Neural progenitor cell (in vitro differentiated cells): ENCODE measurements at regions not wholly inside any gene's neighbourhood (a gene's known extent, or its start where the extent isn't known, plus 50 kb on each side); places are given as distances from the start of the nearest gene placed in this dataset.

Source experiments
- DNase-seq: peaks from one replicate; pipeline ENCODE4 v3.0.0-alpha.2; 2016; ENCODE audit warnings: low spot score
- H2AFZ ChIP-seq: fragments of 200-600 bp; sonication (generic); replicated peaks from 2 replicates; pipeline ENCODE4 v1.6.1; 2016; ENCODE audit warnings: antibody characterized with exemption
- H3F3A ChIP-seq: fragments of 200-600 bp; sonication (generic); 2 replicates; pipeline ENCODE4 v1.6.1; 2016; ENCODE audit warnings: antibody characterized with exemption, low read depth
- H3K27ac ChIP-seq: fragments of 200-600 bp; sonication (generic); 2 replicates; pipeline ENCODE4 v1.5.1; 2016; ENCODE audit warnings: mild to moderate bottlenecking
- H3K27me3 ChIP-seq: fragments of 200-600 bp; sonication (generic); 2 replicates; pipeline ENCODE4 v1.6.1; 2016; ENCODE audit warnings: mild to moderate bottlenecking, moderate library complexity
- H3K36me3 ChIP-seq: fragments of 200-600 bp; sonication (generic); 2 replicates; pipeline ENCODE4 v1.5.1; 2016
- H3K4me1 ChIP-seq: fragments of 200-600 bp; sonication (generic); 2 replicates; pipeline ENCODE4 v1.6.1; 2016; ENCODE audit warnings: mixed run types
- H3K4me2 ChIP-seq: fragments of 200-600 bp; sonication (generic); 2 replicates; pipeline ENCODE4 v1.6.1; 2016
- H3K4me3 ChIP-seq: fragments of 200-600 bp; sonication (generic); 2 replicates; pipeline ENCODE4 v1.5.1; 2016
- H3K79me2 ChIP-seq: fragments of 200-600 bp; sonication (generic); 2 replicates; pipeline ENCODE4 v1.6.1; 2016; ENCODE audit warnings: low read depth
- H3K9ac ChIP-seq: fragments of 200-600 bp; sonication (generic); 2 replicates; pipeline ENCODE4 v1.6.1; 2016
- H3K9me3 ChIP-seq: fragments of 200-600 bp; sonication (generic); 2 replicates; pipeline ENCODE4 v1.5.1; 2016; ENCODE audit warnings: low read depth
- H4K20me1 ChIP-seq: fragments of 200-600 bp; sonication (generic); 2 replicates; pipeline ENCODE4 v1.6.1; 2016; ENCODE audit warnings: low read depth
- H3K27ac Mint-ChIP-seq: 3 replicates; pipeline ENCODE4 v1.8.0; 2021; ENCODE audit warnings: mixed read lengths
- H3K27me3 Mint-ChIP-seq: 2 replicates; pipeline ENCODE4 v1.8.0; 2022; ENCODE audit warnings: low read depth, mild to moderate bottlenecking, inconsistent platforms, moderate library complexity, mixed read lengths; ENCODE audit not compliant: insufficient read depth
- H3K36me3 Mint-ChIP-seq: 3 replicates; pipeline ENCODE4 v1.8.0; 2021; ENCODE audit warnings: mixed read lengths
- H3K4me1 Mint-ChIP-seq: 3 replicates; pipeline ENCODE4 v1.8.0; 2021; ENCODE audit warnings: mixed read lengths
- H3K4me3 Mint-ChIP-seq: 3 replicates; pipeline ENCODE4 v1.8.0; 2021; ENCODE audit warnings: mild to moderate bottlenecking, moderate library complexity, mixed read lengths
- H3K9me3 Mint-ChIP-seq: 3 replicates; pipeline ENCODE4 v1.8.0; 2020; ENCODE audit warnings: mixed read lengths
- CTCF ChIP-seq: fragments of 200-600 bp; sonication (generic); IDR thresholded peaks from 2 replicates; pipeline ENCODE4 v1.5.1; 2017; ENCODE audit warnings: antibody characterized with exemption, mild to moderate bottlenecking
- EZH2 ChIP-seq: fragments of 200-600 bp; sonication (generic); IDR thresholded peaks from 2 replicates; pipeline ENCODE4 v1.6.1; 2017; ENCODE audit warnings: antibody characterized with exemption, mild to moderate bottlenecking, moderate library complexity
- EZH2phosphoT487 ChIP-seq: fragments of 200-600 bp; sonication (generic); IDR thresholded peaks from 2 replicates; pipeline ENCODE4 v1.6.1; 2017; ENCODE audit warnings: antibody characterized with exemption

GRCh38 chr2:78601113-78601512 is 424.4 kb upstream of the REG3G start:
- no peak overlapping the region for H3K27ac ChIP-seq
- H3K4me3 ChIP-seq: no peak overlapping the region
- H3K4me1 ChIP-seq: no peaks in the 10 kb centered on the region
- DNase-seq: no peak
- no peak overlapping the region for H3K9ac ChIP-seq
- no peaks in the 10 kb centered on the region for H3K36me3 ChIP-seq
- H3K79me2 ChIP-seq: no peaks in the 10 kb centered on the region
- H3K27me3 ChIP-seq: no peaks in the 10 kb centered on the region
- H3F3A ChIP-seq: no peaks in the 10 kb centered on the region
- no peak overlapping the region for H2AFZ ChIP-seq
- no peak for TF ChIP-seq EZH2
- no peak for TF ChIP-seq EZH2phosphoT487
- TF ChIP-seq CTCF: no peak
- H4K20me1 ChIP-seq: no peaks in the 10 kb centered on the region
- no peak overlapping the region for H3K27ac Mint-ChIP-seq
- no peaks in the 10 kb centered on the region for H3K36me3 Mint-ChIP-seq
- H3K4me2 ChIP-seq: no peak overlapping the region
- H3K9me3 ChIP-seq: no peaks in the 10 kb centered on the region
- no peaks in the 10 kb centered on the region for H3K4me1 Mint-ChIP-seq
- H3K4me3 Mint-ChIP-seq: no peak overlapping the region
- H3K27me3 Mint-ChIP-seq: no peaks in the 10 kb centered on the region
- peaks cover 2% of the 10 kb centered on the region for H3K9me3 Mint-ChIP-seq

DNA sequence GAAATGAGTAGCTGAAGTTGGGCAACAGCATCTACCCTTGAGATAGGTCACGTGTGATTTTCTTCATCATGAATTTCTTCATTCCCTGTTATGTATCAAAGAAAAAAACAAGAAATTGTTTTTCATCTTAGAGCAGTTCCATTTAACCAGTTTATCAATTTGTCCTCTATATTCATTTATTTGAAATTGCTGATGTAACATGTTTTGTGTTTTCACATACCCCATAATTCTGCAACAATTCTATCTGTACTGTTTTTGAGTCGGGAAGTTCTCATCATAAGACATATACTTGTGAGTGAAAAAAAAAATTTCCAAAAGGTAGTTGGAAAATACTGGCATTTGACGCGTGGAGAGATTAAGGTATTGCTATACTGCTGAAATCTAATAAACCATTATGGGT is 422.6 kb upstream of the REG3G start:
- H3K27ac Mint-ChIP-seq: no peak overlapping the region
- H3K36me3 ChIP-seq: no peaks in the 10 kb centered on the region
- H3K4me1 ChIP-seq: no peaks in the 10 kb centered on the region
- no peaks in the 10 kb centered on the region for H3K9me3 ChIP-seq
- no peak for DNase-seq
- H3K4me2 ChIP-seq: no peak overlapping the region
- TF ChIP-seq EZH2phosphoT487: no peak
- no peak for TF ChIP-seq EZH2
- TF ChIP-seq CTCF: no peak
- no peaks in the 10 kb centered on the region for H3K27me3 ChIP-seq
- H3K4me3 ChIP-seq: no peak overlapping the region
- H3K4me3 Mint-ChIP-seq: no peak overlapping the region
- no peaks in the 10 kb centered on the region for H3F3A ChIP-seq
- H3K4me1 Mint-ChIP-seq: no peaks in the 10 kb centered on the region
- H3K36me3 Mint-ChIP-seq: no peaks in the 10 kb centered on the region
- no peaks in the 10 kb centered on the region for H4K20me1 ChIP-seq
- H2AFZ ChIP-seq: no peak overlapping the region
- no peaks in the 10 kb centered on the region for H3K9me3 Mint-ChIP-seq
- no peaks in the 10 kb centered on the region for H3K79me2 ChIP-seq
- H3K9ac ChIP-seq: no peak overlapping the region
- H3K27me3 Mint-ChIP-seq: no peaks in the 10 kb centered on the region
- H3K27ac ChIP-seq: no peak overlapping the region

DNA sequence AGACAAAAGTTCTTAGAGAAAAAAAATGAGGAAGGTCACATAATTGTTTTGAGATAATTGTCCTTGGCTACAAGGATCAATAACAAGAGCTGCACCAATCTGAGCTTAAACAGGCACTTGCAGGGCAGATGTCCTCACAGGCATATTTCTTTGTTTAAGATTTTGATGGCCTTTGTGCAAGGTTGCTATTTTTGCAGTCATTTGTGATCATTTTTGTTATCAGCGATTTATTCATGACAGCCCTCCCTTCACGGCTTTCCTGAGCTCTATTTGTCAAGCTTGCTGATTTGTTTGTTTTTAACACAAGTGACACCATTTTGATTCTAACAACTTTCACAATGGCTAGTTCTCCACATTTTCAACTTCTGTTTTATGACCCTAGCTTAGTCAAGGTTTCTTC is 418.6 kb upstream of the REG3G start:
- H2AFZ ChIP-seq: peak overlapping the region; percentile 76

More for the DNA sequence above, 418.6 kb upstream of the REG3G start:
- Histone ChIP-seq H3F3A (no peaks in the 10 kb centered on the region), H3K27me3 (no peaks in the 10 kb centered on the region), H4K20me1 (no peaks in the 10 kb centered on the region), H3K27ac (no peak overlapping the region), H3K9me3 (no peaks in the 10 kb centered on the region), H3K4me3 (no peak overlapping the region), H3K36me3 (no peaks in the 10 kb centered on the region), H3K79me2 (no peaks in the 10 kb centered on the region), H3K4me1 (no peaks in the 10 kb centered on the region), H3K4me2 (no peak overlapping the region), H3K9ac (no peak overlapping the region)
- Mint-ChIP-seq H3K36me3 (no peaks in the 10 kb centered on the region), H3K4me3 (no peak overlapping the region), H3K27ac (no peak overlapping the region), H3K27me3 (no peaks in the 10 kb centered on the region), H3K9me3 (no peaks in the 10 kb centered on the region), H3K4me1 (no peaks in the 10 kb centered on the region)
- TF ChIP-seq EZH2 (no peak), EZH2phosphoT487 (no peak), CTCF (no peak)
- DNase-seq: no peak
